HuH-7.5 (cell line): ENCODE measurements at regions not wholly inside any gene's neighbourhood (a gene's known extent, or its start where the extent isn't known, plus 50 kb on each side); places are given as distances from the start of the nearest gene placed in this dataset.

ENCODE experiments used
- DNase-seq: peaks from one replicate; pipeline ENCODE4 v3.0.0; 2011; ENCODE audit warnings: low spot score

GRCh38 chr18:43571078-43571689, 293.9 kb upstream of the SYT4 start:
- DNase-seq: no peak

- no peak for DNase-seq
Measured at GRCh38 chr18:43572163-43572562, 294.9 kb upstream of the SYT4 start.

DNA sequence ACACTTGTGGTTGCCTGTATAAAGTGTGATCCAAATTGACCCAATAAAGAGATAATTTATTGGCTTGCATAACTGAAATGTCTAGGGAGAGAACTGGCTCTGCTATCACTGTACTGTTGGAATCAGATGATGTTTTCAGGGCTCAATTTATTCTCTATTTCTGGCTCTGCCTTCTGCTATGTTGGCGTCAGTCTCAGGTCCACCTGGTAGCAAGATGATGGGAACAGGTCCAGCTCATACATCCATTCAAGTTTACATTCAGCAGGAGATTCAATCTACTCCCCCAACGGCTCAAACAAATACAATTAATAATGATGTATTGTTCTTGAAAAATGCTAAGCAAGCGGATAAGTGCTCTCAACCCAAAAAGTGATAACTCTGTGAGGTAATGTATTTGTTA, 297.7 kb upstream of the SYT4 start:
- no peak for DNase-seq

- no peak for DNase-seq
Measured at GRCh38 chr18:43578211-43578610, 300.9 kb upstream of the SYT4 start.

- no peak for DNase-seq
Measured at GRCh38 chr18:43578706-43579105, 301.4 kb upstream of the SYT4 start.

GRCh38 chr18:43581936-43582519, 304.7 kb upstream of the SYT4 start:
- DNase-seq: no peak

DNA sequence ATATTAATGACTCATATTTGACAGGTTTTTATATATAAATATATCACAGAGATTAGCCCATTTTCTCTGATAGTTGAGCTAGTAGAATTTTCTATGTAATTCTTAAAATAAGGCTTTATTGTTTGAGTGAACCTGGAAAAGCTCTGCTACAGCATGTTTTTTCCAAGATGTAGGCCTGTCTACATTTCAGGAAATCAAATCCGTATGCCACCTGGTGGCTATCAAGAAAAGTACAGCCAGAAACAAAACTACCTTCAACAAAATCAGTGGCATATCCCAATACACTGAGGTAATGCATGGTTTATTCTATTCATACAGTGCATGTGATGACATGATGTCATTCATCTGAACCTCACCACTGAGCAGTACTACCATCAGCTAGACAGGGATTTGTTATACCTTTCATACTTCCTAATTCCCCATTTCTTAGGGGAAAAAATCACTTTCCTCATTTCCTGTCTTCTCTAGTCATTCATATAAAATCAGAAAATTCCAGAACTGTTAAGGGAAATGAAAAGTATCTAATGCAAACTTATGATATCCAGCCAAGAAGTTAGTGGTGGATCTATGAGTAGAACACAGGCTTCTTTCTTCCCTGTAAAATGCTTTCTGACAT, 310.4 kb upstream of the SYT4 start:
- no peak for DNase-seq

GRCh38 chr18:43588838-43589237, 311.5 kb upstream of the SYT4 start:
- DNase-seq: no peak

GRCh38 chr18:43589611-43590151, 312.4 kb upstream of the SYT4 start:
- DNase-seq: no peak

GRCh38 chr18:43590182-43590903, 313.1 kb upstream of the SYT4 start:
- no peak for DNase-seq

DNA sequence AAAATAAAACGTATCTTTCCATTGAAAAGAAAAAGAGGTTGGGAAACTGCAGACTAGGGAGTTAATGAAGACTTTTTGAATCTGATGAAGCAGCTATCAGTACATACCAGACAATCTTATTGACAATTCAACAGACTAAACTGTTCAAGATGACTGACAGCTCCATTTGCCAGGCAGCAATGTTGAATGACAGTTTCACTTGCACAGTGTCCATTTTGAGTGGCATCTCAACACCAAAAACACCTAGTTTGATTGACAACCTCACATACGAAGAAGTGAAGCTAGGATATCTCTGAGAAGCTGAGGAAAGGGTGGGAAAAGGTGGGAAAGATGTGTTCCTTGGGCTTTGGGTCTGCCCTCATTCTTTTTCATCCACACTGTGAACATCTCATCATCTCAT, 315.0 kb upstream of the SYT4 start:
- DNase-seq: no peak

DNA sequence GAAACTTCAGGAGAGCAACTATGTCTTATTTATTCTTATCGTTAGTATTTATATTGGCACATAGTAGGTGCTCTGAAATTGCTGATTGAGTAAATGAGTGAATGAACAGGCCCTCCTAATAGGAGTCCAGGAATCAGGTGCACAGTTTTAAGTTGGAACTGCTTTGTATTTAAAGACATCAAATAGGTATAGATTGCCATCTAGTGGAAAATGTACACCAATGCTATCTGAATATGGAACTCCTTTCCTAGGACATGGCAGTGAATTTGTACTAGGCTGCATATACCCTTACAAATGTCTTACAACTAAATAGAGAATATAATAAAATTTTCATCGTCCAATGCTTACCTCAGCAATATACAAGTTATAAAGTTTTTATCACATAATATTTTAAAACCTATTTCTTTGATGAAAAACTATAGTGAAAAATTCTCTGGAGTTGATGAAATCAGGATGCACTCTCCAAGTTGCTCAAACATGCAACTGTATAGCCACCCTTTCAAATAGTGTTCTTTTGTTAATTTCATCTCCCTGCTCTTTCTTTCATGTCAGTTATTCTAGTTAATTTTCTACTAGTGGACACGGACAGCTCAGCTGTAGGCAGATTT, 318.9 kb upstream of the SYT4 start:
- peak; percentile 6 for DNase-seq

DNA sequence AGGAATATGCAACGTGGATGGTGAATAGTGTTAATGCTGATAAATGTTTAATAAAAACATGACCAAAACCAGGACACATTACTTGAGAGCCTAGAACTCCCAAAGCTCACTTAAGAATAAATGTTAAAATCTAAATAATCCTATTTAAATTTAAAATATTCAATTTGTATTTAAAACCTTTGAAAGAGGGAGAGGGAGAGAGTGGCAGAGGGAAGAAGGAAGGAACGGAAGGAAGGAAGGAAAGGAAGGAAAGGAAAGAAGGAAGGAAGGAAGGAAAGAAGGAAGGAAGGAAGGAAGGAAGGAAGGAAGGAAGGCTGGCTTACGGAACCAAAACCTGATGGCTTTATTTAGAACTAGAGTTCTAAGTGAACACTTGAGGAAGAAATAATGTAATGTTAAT, 324.1 kb upstream of the SYT4 start:
- DNase-seq: no peak

DNA sequence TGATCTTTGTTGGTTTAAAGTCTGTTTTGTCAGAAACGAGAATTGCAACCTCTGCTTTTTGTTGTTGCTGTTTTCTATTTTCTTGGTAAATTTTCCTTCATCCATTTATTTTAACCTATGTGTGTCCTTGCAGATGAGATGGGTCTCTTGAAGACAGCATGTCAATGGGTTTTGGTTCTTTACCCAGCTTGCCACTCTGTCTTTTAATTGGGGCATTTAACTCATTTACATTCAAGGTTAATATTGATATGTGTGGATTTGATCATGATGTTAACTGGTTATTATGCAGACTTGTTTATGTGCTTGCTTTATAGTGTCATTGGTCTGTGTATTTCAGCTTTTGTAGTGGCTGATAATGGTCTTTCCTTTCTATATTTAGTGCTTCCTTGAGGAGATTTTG, 327.9 kb upstream of the SYT4 start:
- DNase-seq: no peak

- DNase-seq: no peak
Measured at GRCh38 chr18:43606795-43607194, 329.5 kb upstream of the SYT4 start.

DNA sequence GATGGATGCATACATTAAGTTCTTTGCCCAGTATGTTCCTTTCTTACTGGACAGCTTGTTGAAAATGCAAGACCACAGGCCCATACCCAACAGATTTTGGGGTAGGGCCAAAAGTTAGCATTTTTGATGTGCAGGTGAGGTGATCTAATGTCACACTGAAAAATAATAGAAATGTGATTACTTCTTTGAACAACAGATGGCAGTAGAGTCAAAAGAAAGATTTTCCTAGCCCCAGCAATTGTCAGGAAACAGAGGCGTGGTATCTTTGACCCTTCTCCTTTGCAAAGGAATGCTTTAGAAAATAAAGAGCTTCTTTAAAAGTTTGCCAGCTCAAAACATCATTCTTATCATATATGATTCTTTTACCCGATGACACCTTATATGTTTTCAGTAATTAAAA, 343.6 kb upstream of the SYT4 start:
- DNase-seq: peak; percentile 7

DNA sequence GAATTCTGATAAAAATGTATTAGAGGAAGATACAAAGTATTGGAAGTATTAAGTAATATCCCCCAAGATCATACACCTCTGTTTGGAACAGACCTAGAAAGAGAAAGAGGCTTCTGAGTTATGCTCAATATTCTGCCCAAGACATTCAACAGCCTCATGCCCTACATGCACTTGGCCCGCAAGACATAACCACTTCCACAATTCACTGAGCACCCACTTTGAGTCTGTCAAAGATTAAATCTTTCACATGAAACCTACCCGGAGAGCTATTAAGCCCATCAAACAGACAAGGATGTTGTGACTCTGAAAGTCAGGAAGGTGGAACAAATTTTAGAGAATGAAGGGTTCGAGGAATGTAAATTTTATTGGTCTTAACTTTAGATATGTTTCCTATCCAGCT, 344.7 kb upstream of the SYT4 start:
- no peak for DNase-seq

GRCh38 chr18:43625582-43625981, 348.3 kb upstream of the SYT4 start:
- DNase-seq: no peak

DNA sequence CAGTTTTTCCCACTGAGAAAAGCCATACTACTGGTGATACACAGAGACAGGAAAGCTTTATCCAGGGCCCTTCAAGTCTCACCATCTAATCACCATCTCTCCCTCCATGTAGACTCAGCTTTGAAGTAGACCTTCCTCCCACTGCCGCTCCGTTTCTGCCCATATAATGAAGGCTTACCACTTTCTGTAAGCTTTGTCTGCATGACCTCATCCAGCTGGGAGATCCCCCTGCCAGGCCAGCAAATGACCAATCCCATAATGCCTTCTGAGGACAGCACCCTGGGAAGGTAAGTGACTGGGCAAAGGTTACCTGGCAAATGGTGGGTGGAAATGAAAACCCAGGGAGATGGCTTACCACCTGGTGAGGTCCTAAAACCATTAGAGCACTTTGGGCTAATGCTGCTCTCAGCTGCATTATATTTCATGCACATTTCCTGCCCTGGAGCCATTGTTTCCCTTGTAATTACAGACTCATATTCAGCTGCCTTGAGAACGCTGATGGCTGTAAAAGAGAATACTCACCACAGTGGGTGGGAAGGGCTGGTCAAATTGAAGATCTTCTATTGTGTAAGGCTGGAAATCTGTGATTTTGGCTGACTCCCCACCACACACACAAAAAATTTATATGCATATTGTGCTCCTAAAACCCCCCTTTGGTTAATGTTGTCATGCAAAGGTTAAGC, 350.7 kb upstream of the SYT4 start:
- no peak for DNase-seq

GRCh38 chr18:43634994-43635393, 357.7 kb upstream of the SYT4 start:
- DNase-seq: no peak

DNA sequence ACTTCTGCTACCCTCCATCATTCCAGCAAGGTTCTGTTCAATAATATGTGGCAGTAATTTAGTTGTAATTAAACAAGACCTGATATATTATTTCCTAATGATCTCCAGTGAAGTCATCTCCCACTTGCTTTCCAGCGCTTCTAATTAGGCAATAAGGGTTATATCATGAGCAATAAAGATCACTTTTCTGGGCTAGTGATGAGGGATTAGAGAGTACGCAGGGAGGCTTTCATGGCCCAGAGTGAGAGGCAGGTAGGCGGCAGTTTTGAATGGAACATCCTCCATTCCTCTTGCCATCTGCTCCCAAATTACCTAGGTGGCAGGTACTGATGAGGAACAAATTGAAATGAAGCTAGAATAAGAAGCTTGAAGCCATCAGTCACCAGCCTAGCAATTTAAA, 358.1 kb upstream of the SYT4 start:
- DNase-seq: no peak

GRCh38 chr18:43642727-43643330, 365.5 kb upstream of the SYT4 start:
- no peak for DNase-seq
